ENCODE measurements at regions not wholly inside any gene's neighbourhood (a gene's known extent, or its start where the extent isn't known, plus 50 kb on each side); places are given as distances from the start of the nearest gene placed in this dataset.

DNA sequence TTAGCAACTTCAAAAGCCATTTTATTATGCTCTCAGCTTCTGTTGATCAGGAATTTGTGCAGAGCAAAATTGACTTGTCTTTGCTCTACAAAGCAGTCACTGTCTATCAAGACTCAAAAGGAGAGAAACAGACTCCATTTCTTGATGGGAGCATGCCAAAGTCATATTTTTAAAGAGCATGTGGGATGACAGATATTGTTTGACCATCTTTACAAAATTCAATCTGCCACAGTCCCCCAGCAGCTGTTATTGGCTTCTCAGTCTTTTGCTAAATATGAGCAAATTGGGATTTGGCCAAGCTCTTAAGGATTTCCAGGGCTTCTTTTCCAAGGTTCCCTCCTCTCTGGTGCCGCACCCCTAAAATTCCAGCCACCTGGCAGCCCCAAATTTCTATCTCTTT is 67.9 kb downstream of the TEX51 start:
- no peaks in the 10 kb centered on the region for H3K23me2 ChIP-seq (ENCODE audit: low read depth, low read length)
- no peak overlapping the region for H3K18ac ChIP-seq (ENCODE audit: extremely low read depth, low read length)
- H3K9ac ChIP-seq (replicated peaks in 1 of 4; ENCODE audit: extremely low read depth in 1 of 4, low read depth in 3 of 4, low read length in 3 of 4) = no peak overlapping the region
- no peak overlapping the region for H3K4ac ChIP-seq (replicated peaks; ENCODE audit: insufficient read length, low read depth, low read length)
- ChIA-PET CTCF (ENCODE audit: partially characterized antibody) (interaction anchor here (0.6 kb wide), 1 partner anchor 190 kb away, joined by 3 read pairs; no protein-coding TSS in a partner anchor), POLR2A (ENCODE audit: partially characterized antibody) (no interaction called here)
- peaks cover 0 to 8% (median 4%) of the 10 kb centered on the region in 4 experiments; a peak in 3 of 7 replicates for H3K27me3 ChIP-seq (replicated peaks in 1 of 4; ENCODE audit: control insufficient read depth in 3 of 4, extremely low read depth in 1 of 4, insufficient read depth in 3 of 4, low read length in 3 of 4)
- H3K4me1 ChIP-seq (replicated peaks in 1 of 4; ENCODE audit: control insufficient read depth in 3 of 4, insufficient read depth in 4 of 4, low read length in 3 of 4) = peaks cover 0 to 12% (median 6%) of the 10 kb centered on the region in 4 experiments; a peak in 4 of 7 replicates
- no peak overlapping the region for H3K4me2 ChIP-seq (ENCODE audit: insufficient read depth in 1 of 2, low read depth in 2 of 2, low read length in 2 of 2)
- no peaks in the 10 kb centered on the region for H3K79me1 ChIP-seq (ENCODE audit: low read depth, low read length)
- TF ChIP-seq CTBP2 (IDR thresholded peaks at IDR 0.05; ENCODE audit: borderline replicate concordance, insufficient read depth, insufficient read length, low read length) (no peak), JUN (IDR thresholded peaks at IDR 0.05; ENCODE audit: low read depth, low read length) (no peak)
- TF ChIP-seq, protein P1, sequence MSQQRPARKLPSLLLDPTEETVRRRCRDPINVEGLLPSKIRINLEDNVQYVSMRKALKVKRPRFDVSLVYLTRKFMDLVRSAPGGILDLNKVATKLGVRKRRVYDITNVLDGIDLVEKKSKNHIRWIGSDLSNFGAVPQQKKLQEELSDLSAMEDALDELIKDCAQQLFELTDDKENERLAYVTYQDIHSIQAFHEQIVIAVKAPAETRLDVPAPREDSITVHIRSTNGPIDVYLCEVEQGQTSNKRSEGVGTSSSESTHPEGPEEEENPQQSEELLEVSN (IDR thresholded peaks at IDR 0.05) = no peak
- no peak overlapping the region for H3K27ac ChIP-seq (ENCODE audit: low read depth, low read length)
- no peaks in the 10 kb centered on the region for H3K36me3 ChIP-seq (ENCODE audit: control insufficient read depth in 2 of 4, insufficient read depth in 4 of 4, low read length in 3 of 4)
- no peak overlapping the region for H2BK5ac ChIP-seq (ENCODE audit: low read depth, low read length)
- H4K20me1 ChIP-seq (replicated peaks in 1 of 2; ENCODE audit: control insufficient read depth in 1 of 2, insufficient read depth in 2 of 2, low read length in 2 of 2) = no peaks in the 10 kb centered on the region
- no peak overlapping the region for H3K23ac ChIP-seq (ENCODE audit: insufficient read length)
- H2BK120ac ChIP-seq (replicated peaks; ENCODE audit: low read depth, low read length) = no peak overlapping the region
- H4K5ac ChIP-seq (ENCODE audit: insufficient read length, low read depth, low read length) = no peak overlapping the region
- no peak overlapping the region for H4K91ac ChIP-seq (replicated peaks; ENCODE audit: insufficient read length, low read length)
- H3K14ac ChIP-seq (ENCODE audit: insufficient read length) = no peak overlapping the region
- no peak overlapping the region for H2AK5ac ChIP-seq (ENCODE audit: low read depth, low read length)
- H3K9me3 ChIP-seq (ENCODE audit: insufficient read depth in 2 of 2, low read depth in 1 of 2, low read length in 1 of 2) = no peaks in the 10 kb centered on the region
- no peak overlapping the region for H2AFZ ChIP-seq (ENCODE audit: low read length)
- no peak overlapping the region for H3K4me3 ChIP-seq (ENCODE audit: extremely low read depth in 1 of 4, insufficient read depth in 2 of 4, low read depth in 3 of 4, low read length in 4 of 4)
- no peak overlapping the region for H2BK15ac ChIP-seq (ENCODE audit: low read length)
- no peak for DNase-seq (ENCODE audit: low read depth in 1 of 2, low spot score in 2 of 2)
- H3K79me2 ChIP-seq (ENCODE audit: control insufficient read depth in 1 of 2, insufficient read depth in 2 of 2, low read length in 2 of 2) = no peaks in the 10 kb centered on the region
- FAIRE-seq = no peak
- H4K8ac ChIP-seq (ENCODE audit: extremely low read depth, insufficient read depth, low read length) = no peak overlapping the region
- no peak overlapping the region for H2BK12ac ChIP-seq (ENCODE audit: low read depth, low read length)
- no peak overlapping the region for H2BK20ac ChIP-seq (ENCODE audit: low read length)
- 95% methylated on average over 1 of the region's 1 CpG; no CpG with 5 or more reads in 1 of the 2 experiments for WGBS, 2 experiments (ENCODE audit: extremely low coverage in 1 of 2, insufficient coverage in 1 of 2, insufficient read length in 1 of 2, insufficient replicate concordance in 2 of 2, low coverage in 1 of 2, low lambda C conversion rate in 2 of 2, missing lambda C conversion rate in 1 of 2)
- H3K56ac ChIP-seq (replicated peaks; ENCODE audit: insufficient read length, low read depth, low read length) = no peak overlapping the region

All from H1 (cell line).